ENCODE measurements at regions not wholly inside any gene's neighbourhood (a gene's known extent, or its start where the extent isn't known, plus 50 kb on each side); places are given as distances from the start of the nearest gene placed in this dataset.

GRCh38 chr20:51249215-51249614 is 226.3 kb upstream of the KCNG1 start:
- no peak for TF ChIP-seq CTCF (IDR thresholded peaks at IDR 0.05; ENCODE audit: low read depth, low read length, missing control alignments)
- in situ Hi-C loops (cut with HindIII; ENCODE audit: low pct_ligation_motif_present, low sequenced_read_pairs) = no loop called here
- H3K4me3 ChIP-seq (ENCODE audit: low read depth, low read length) = no peak overlapping the region
- no peaks in the 10 kb centered on the region for H3K36me3 ChIP-seq (replicated peaks)
- DNase-seq = no peak
- no peak overlapping the region for H3K27ac ChIP-seq
- H3K27me3 ChIP-seq (replicated peaks) = no peaks in the 10 kb centered on the region

- no peak overlapping the region for H3K4me3 ChIP-seq (ENCODE audit: low read depth, low read length)
- in situ Hi-C loops (cut with HindIII; ENCODE audit: low pct_ligation_motif_present, low sequenced_read_pairs) = no loop called here
These were observed 221.6 kb upstream of the KCNG1 start for GRCh38 chr20:51244466-51244865.

GRCh38 chr20:51238675-51239305 is 215.9 kb upstream of the KCNG1 start:
- Histone ChIP-seq H3K36me3 (replicated peaks) (no peaks in the 10 kb centered on the region), H3K27ac (no peak overlapping the region), H3K27me3 (replicated peaks) (no peaks in the 10 kb centered on the region), H3K4me3 (ENCODE audit: low read depth, low read length) (no peak overlapping the region)
- in situ Hi-C loops (cut with HindIII; ENCODE audit: low pct_ligation_motif_present, low sequenced_read_pairs) = no loop called here
- no peak for TF ChIP-seq CTCF (IDR thresholded peaks at IDR 0.05; ENCODE audit: low read depth, low read length, missing control alignments)
- no peak for DNase-seq

More at GRCh38 chr20:51244466-51244865, 221.6 kb upstream of the KCNG1 start:
- no peak for TF ChIP-seq CTCF (IDR thresholded peaks at IDR 0.05; ENCODE audit: low read depth, low read length, missing control alignments)
- Histone ChIP-seq H3K36me3 (replicated peaks) (no peaks in the 10 kb centered on the region), H3K27ac (no peak overlapping the region), H3K27me3 (replicated peaks) (no peaks in the 10 kb centered on the region)
- no peak for DNase-seq

- no peak for TF ChIP-seq CTCF (IDR thresholded peaks at IDR 0.05; ENCODE audit: low read depth, low read length, missing control alignments)
- H3K4me3 ChIP-seq (ENCODE audit: low read depth, low read length) = no peak overlapping the region
- in situ Hi-C loops (cut with HindIII; ENCODE audit: low pct_ligation_motif_present, low sequenced_read_pairs) = no loop called here
- H3K36me3 ChIP-seq (replicated peaks) = no peaks in the 10 kb centered on the region
- no peak overlapping the region for H3K27ac ChIP-seq
- H3K27me3 ChIP-seq (replicated peaks) = no peaks in the 10 kb centered on the region
- DNase-seq = no peak
These were observed 214.9 kb upstream of the KCNG1 start for GRCh38 chr20:51237791-51238190.

GRCh38 chr20:51237278-51237677 is 214.4 kb upstream of the KCNG1 start:
- H3K27me3 ChIP-seq (replicated peaks) = no peaks in the 10 kb centered on the region
- no peak overlapping the region for H3K4me3 ChIP-seq (ENCODE audit: low read depth, low read length)
- in situ Hi-C loops (cut with HindIII; ENCODE audit: low pct_ligation_motif_present, low sequenced_read_pairs) = no loop called here
- no peak for TF ChIP-seq CTCF (IDR thresholded peaks at IDR 0.05; ENCODE audit: low read depth, low read length, missing control alignments)
- peak; percentile 15 for DNase-seq
- no peak overlapping the region for H3K27ac ChIP-seq
- H3K36me3 ChIP-seq (replicated peaks) = no peaks in the 10 kb centered on the region

- DNase-seq = no peak
- in situ Hi-C loops (cut with HindIII; ENCODE audit: low pct_ligation_motif_present, low sequenced_read_pairs) = no loop called here
These were observed 213.5 kb upstream of the KCNG1 start for GRCh38 chr20:51236421-51236820.

More at GRCh38 chr20:51236421-51236820, 213.5 kb upstream of the KCNG1 start:
- Histone ChIP-seq H3K36me3 (replicated peaks) (no peaks in the 10 kb centered on the region), H3K27ac (no peak overlapping the region), H3K27me3 (replicated peaks) (no peaks in the 10 kb centered on the region), H3K4me3 (ENCODE audit: low read depth, low read length) (no peak overlapping the region)
- no peak for TF ChIP-seq CTCF (IDR thresholded peaks at IDR 0.05; ENCODE audit: low read depth, low read length, missing control alignments)
